Suppressor macrophage treated with lipopolysaccharide for 4 hours (primary cell): ENCODE measurements at regions not wholly inside any gene's neighbourhood (a gene's known extent, or its start where the extent isn't known, plus 50 kb on each side); places are given as distances from the start of the nearest gene placed in this dataset.

Experiments
- DNase-seq: peaks from one replicate; pipeline ENCODE4 v3.0.0-alpha.2; 2020

DNA sequence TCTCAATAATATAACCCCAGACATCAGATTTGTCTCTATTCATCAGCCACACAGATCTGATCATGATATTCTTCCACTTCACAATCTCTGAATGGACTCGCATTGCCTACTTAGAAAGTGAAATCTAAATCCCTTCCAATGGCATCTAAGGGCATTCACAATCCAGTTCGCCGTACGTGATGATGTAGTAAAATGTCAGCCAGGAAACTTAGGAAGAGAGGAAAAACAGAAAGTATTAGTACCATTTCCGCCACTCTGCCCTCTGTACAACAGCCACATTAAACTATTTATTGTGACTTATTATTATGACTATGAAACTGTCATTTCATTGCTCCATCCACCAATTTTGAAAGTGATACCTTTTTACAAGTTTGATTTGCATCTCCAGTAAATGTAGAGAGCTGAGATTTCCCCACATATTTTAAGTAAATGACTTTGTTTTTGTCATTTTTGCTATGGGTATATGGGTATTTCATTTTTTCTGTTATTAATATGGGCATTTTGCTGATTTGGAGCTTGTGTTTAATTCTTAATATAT, 69.4 kb upstream of the SMIM36 start:
- DNase-seq: peak; percentile 58

DNA sequence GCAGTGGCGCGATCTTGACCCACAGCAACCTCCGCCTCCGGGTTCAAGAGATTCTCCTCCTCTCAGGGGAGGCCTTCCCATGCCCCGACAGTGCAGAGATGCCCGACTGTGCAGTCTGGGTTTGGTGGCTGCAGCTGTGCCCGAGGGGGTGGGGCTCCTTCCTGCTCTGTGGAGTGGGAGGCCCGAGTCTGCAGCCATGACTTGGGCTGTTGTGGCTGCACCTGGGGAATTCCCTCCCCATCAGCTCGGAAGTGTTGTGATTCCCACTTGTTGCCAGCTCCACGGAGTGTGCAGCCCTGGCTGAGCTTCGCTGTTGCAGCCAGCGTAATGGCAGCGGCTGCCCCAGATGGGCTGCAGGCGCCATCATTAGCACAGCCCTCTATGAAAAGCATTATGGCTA, 66.4 kb upstream of the SMIM36 start:
- peak; percentile 40 for DNase-seq

DNA sequence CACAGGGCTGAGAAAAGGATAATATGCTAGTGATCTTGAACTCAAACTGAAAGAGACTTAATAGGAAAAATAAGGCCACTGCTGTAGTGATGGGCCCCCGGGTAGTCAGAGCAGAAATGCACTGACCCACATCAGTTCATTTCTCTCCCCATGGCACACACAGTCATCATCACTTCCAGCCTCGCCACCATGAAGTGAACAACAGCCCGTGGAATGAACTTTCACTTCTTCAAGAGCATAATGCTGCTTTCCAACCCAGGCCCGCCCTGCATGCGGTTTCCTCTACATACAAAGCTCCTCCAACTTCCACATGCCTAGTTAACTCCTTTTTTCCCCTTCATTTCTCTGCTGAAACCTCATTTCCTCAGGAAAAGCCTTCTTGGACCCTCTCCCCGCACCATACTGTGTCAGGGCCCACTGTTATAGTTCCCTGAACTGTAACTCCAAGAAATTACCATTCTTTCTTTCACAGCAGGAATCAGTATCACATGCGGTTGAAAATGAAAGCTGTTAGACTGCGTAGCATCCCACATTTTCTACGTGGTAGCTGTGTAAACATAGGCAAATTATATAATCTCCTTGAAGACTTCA, 65.8 kb upstream of the SMIM36 start:
- DNase-seq: peak; percentile 89

DNA sequence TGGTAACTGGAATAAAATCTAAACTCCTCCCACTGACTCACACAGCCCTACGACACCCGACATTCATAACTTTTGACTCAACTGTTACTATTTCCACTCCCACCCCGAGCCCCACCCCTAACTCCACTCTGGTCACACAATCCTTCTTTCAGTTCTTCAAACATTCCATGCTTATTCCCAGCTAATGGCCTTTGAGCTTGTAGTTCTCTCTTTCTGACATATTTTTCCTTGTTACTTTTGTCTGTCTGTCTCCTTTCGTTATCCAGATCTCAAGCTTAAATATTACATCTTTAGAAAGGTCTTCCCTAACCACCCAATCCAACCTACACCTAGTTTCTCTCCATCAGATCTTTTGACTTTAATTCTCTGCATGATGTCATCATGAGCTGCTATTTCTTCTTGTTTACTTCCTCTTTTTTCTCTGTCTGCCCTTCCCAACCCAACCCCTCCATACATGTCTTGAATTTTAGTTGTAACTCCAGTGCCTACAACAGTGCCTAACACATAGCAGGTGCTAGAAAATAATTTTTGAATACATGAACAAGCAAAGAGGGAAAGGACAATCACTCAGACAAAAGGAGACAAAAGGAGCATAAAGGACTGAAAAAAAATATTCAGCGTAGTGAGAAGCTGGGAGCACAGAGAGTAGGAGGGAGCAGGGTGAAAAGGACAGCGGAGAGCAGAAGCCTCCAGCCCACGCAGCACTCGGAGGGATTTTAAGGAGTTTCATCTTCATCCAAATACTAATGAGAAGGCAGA, 65.2 kb upstream of the SMIM36 start:
- DNase-seq: peak; percentile 71

DNA sequence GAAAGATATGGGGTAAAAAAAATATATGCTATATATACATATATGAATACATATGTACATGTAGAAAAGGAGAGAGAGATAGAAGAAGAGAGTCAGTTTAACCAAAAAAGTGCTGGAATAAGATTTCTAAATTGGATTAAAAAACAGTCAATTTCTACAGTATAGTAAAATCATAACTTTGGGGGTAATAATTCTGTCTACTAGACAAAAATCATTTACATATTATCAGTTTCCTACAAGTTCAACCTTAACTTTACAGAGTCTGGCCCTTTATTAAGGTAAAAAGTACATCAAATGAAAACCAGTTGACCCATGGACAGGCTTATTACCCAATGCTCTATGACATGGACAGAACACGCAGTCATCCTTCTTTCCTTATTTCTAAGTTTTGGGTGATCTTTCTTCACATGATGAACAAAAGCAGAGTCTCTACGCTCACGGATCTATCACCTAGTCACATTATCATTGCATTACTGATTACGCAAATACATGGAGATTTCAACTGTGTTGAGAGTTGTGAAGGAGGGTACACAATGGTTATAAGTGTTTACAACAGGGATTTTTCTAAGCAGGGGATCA, 63.9 kb upstream of the SMIM36 start:
- DNase-seq: peak; percentile 66

DNA sequence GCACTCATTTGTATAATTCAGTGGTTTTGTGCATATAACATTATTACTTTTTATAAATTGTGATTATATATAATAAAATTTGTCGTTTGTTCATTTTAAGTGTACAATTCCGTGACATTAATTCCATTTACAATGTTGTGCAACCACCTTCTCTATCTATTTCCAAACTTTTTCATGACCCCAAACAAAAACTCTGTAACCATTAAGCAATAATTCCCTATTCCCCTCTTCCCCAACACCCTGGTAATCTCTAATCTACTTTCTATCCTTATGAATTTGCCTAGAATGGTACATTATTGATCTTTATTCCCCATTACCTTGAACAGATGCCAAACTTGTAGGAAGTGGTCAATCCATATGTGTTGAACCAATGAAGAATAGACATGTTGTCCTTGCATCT, 61.3 kb upstream of the SMIM36 start:
- DNase-seq: no peak

DNA sequence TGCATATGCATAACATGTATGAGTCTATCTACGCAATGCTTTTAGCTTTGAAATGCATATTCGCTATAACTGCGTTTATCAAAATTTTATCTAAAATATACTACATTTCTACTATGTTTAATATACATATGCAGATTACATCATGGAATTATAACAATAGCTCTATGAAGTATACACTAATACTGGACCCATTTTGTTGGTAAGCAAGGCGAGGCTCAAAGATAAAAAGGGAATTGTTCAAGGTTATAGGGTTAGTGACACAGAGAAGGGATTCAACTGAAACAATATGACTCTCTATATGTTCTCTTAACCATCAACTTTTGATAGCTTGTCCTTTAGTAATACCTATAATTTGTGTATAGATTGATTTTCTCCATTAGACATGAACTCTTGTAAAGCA, 60.9 kb upstream of the SMIM36 start:
- no peak for DNase-seq

DNA sequence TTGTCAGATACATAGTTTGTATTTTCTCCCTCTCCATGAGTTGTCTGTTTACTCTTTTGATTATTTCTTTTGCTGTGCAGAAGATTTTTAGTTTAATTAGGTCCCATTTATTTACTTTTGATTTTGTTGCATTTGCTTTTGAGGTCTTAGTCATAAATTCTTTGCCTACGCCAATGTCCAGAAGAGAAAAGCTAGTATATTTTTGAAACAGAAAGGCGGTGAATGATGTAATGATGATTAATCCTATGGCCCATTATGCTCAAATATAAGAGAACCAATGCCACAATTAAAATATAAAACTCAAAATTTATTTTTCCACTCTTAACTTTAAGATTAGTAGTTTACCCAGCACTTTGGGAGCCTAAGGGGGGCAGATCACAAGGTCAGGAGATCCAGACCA, 59.8 kb upstream of the SMIM36 start:
- no peak for DNase-seq

DNA sequence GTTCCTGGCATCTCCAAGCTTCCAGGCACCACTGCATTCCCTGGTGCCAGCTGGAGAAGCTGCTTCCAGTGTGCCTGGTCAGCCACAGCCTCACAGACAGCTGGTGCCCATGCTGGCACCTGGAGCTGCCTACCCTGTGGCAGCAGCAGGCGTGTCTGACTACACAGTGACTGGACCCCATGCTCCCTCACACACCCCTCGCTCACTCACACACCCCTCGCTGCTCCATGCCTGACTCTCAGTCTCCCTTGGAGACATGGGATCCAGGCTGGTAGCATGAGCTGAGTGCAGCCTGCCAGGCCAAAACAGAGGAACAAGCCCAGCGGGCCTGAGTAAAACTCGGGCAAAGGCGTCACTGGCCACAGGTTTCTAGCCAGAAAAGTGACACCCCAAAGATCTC, 59.1 kb upstream of the SMIM36 start:
- DNase-seq: no peak

DNA sequence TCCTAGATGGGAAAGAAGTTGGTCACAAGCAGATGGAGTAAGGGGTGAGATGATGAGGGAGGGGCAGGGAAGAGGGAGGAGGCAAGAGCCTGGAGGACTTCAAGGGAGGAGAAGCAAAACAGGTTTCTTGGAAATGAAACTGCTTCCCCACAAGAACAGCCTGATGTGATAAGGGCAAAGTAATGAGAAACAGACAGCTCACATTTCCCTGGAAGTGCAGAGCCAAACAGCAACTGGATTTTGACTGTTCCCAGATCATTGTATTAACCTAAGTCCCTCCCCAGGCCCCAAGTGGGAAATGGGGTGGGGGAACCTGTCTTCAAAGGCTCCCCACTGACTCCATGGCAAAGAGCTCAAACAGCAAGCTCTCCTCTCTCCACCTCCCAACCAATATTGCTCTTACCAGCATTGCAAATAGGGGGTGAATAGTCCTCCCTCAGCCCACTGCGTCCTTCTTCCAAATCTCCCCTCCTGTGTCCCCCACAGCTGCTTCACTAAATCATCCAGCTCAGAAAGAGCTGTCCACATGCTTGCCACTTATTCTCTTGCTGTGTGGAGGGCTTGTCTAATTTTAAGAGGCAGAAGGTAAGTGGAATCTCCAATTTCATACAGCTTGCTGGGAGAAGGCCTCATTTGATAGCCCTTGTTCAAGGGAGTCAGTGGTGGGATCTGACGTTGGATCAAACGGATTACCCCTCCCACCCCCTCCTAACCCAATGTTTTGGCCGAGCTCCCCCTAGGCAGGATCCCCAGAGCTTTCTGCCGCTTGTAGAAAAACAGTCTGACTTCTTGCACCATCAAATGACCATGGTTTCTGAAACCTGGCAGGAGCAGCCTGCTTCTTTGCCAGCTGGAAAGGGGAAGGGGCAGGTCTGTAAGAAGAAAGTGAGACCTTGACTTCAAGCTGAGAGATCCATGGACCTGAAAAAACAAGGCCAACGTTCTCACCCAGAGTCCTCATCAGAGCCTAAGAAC, 56.3 kb upstream of the SMIM36 start:
- no peak for DNase-seq

DNA sequence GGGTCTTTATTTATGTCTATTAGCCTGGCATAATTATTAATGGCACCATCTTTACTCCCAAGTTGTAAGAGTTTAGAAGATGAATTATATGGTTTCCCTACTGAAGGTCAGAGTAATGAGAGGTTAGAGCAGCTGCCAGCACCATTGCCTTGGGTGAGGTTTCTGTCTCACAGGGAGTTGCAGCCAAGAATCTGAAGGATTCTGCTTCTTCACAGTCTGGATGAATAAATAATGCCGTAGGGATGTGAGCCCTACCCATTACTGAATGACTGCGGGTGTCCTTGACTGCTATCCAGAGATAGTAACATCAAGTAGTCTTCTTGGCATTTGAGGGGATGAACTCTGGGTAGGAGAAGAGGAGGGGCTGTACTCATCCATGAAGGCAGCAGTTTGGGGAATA, 52.8 kb upstream of the SMIM36 start:
- no peak for DNase-seq

DNA sequence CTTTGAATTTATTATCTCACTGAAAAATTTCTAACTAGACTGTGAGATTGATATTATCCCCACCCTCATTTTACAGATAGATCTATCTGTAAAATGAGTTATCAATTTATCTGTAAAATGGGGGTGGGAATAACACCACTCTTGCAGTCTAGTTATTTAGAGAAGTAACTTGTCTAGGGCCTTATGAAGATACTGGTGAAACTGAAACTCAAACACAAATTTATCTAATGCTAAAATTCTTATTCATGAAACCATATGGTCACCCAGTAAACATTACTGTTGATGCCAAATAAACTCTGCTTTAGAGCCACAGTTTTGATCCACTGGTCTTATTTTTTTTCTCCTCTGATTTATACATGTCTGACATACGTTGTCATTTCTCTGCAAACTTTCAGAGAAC, 52.1 kb upstream of the SMIM36 start:
- no peak for DNase-seq

DNA sequence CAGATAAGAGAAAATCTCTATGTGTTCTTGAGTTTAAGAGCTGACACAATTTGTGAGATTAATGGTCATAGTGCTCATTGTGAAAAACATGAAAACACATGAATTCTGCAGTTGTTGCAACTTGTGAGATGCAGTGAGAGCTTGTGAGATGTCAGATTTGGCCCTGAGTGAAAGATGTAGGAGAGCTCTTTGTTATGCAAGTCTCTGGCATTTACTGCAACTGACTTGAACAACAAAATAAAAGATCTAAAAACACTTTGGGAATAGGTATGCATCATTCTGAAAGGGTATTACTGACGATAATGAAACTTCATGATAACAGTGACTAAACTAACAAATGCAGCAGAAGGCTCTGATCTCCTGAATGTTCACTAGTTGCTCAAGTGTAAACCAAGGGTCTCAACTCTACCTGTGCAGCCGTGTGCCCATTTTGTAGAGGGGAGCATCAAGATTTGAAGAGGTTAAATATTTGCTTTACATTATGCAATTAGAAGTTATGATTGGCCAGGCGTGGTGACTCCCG, 50.8 kb upstream of the SMIM36 start:
- DNase-seq: no peak

DNA sequence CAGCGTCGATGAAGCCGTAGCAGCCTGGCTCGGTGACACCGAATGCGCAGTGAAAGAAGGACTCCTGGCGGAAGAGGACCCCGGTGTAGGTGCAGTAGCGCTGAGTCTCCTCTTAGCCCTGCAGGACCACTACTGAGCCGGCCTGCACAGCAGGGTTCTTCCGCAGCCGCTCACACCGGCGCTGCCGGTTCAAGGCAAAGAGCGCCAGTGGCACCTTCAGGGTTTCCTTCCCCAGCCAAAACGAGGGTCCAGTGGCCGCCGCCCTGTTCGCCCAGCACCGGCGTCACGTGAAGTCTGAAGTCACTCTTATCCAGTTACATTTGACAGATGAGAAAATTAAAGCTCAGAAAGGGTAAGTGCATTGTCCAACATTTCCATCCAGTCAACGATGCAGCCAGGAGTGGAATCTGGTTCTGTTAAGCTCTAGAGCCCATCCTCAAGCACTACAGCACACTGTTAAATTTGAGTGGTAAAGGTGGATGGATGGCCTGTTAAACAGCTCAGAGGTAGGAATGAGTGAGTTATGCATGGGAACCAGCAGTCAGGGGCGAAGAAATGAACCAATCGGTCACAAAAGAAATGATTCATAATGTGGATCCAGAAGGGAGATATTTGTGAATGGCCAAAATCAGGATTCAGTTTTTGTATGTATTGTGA, 50.2 kb upstream of the SMIM36 start:
- no peak for DNase-seq
